GM23248 (cell line): ENCODE measurements at regions not wholly inside any gene's neighbourhood (a gene's known extent, or its start where the extent isn't known, plus 50 kb on each side); places are given as distances from the start of the nearest gene placed in this dataset.

ENCODE experiments used
- EZH2 ChIP-seq: fragments of 200-600 bp; sonication (generic); IDR thresholded peaks from 2 replicates; pipeline ENCODE4 v1.6.1; 2018; ENCODE audit warnings: antibody characterized with exemption, mild to moderate bottlenecking; ENCODE audit not compliant: insufficient read depth, poor library complexity, severe bottlenecking
- EZH2phosphoT487 ChIP-seq: fragments of 200-600 bp; sonication (generic); IDR thresholded peaks from 2 replicates; pipeline ENCODE4 v1.6.1; 2018; ENCODE audit warnings: antibody characterized with exemption, moderate library complexity, mild to moderate bottlenecking, low read depth; ENCODE audit not compliant: insufficient read depth

DNA sequence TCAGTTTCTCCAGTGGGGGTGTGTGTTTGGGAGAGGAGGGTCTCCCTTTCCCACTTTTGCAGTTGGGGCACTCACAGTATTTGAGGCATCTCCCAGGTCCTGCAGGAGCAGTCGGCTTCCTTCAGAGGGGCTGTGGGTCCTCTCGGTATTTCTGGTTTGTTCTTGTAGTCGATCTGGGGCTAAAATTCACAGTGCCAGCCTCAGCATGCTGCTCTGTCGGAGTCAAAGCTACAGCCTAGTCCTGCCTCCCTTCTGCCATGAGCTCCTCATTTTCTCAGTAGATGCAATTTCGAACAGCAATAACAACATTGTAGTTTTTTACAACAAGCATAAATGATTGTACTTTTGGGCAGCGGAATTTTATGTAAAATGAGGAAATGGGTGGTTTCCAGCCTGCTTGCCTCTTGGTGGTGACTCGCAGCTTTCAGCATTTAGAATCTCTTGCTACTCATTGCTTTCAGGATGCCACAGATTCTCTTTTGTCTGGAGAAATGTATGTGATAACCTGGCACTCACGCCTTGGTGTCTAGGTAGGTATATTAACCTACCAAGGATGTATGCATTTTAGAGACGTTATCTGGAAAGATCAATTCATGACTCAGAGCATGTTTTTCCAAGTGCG lies 82.4 kb upstream of the C21orf91 start:
- no peak for TF ChIP-seq EZH2
- no peak for TF ChIP-seq EZH2phosphoT487
